Anterior cingulate cortex (tissue), 58 donors: ENCODE measurements at regions not wholly inside any gene's neighbourhood (a gene's known extent, or its start where the extent isn't known, plus 50 kb on each side); places are given as distances from the start of the nearest gene placed in this dataset.
"Not testable (repeated sequence)": the region's sequence is repeated elsewhere in the genome, so short reads cannot be mapped to it uniquely, and the experiment has no call there.

Source experiments
- DNase-seq, 58 donors: peaks; one replicate each; lab custom pipeline; 2025; lab: John Stamatoyannopoulos, UW

- no peak for DNase-seq
These were observed 149.6 kb downstream of the FHIP1A start for GRCh38 chr4:151558496-151559113.

- DNase-seq, result no peak
These were observed 150.6 kb downstream of the FHIP1A start for GRCh38 chr4:151559595-151559994.

- no peak for DNase-seq
These were observed 152.7 kb downstream of the FHIP1A start for GRCh38 chr4:151561551-151562256.

GRCh38 chr4:151563194-151563593 is 154.2 kb downstream of the FHIP1A start:
- no peak for DNase-seq

- DNase-seq, result no peak
These were observed 155.3 kb downstream of the FHIP1A start for GRCh38 chr4:151564321-151564720.

DNA sequence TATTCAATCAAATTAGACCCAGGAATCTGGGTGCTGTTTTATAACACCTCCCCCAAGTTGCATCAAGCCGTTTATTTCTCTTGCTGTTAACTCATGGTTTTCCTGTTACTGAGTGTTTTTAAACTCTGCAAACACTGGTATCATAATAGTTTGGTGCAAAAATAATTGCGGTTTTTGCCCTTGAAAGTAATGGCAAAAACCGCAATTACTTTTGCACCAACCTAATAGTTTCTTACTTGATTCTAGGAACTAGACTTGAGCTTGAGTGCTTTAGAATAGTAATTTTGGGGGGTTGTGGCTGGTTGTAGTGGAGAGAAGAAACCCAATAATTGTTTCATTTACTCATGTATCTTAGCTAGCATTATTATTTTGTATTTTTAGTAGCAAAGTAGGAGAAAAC is 156.6 kb downstream of the FHIP1A start:
- DNase-seq, result no peak

DNA sequence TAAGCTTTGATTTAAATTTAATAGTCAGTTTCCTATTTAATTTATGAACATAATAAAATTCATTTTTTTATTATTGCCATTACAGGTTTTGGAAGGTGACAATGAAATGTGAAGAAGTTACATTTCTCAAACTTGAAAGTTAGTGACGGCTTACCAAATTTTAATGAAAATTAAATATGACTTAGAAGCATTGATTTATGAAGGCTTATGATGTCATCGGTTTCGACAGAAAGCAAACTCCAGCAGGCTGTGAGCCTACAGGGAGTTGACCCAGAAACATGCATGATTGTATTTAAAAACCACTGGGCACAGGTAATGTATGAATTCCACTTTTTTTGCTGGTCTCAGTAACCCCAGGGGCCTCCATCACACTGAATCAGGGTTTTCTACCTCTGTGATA is 157.1 kb downstream of the FHIP1A start:
- DNase-seq, result no peak

DNA sequence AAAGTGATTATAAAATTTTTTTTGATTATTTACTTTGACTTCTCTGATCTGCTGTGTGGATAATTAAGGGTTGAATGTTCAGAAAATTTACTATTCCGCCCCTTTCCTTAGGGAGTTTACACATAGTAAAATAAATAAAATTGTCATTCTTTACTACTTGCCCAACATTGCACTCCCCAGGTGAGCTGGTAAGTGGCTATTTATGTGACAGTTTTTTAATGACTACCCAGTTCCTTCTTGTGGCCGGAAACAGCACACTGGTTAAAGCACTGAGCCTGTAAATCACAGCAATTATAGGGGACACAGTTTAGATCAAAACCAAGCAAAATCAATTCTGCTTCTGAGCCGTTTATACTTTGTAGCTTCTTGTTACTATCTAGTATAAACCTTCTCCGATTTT is 158.1 kb downstream of the FHIP1A start:
- no peak for DNase-seq

DNA sequence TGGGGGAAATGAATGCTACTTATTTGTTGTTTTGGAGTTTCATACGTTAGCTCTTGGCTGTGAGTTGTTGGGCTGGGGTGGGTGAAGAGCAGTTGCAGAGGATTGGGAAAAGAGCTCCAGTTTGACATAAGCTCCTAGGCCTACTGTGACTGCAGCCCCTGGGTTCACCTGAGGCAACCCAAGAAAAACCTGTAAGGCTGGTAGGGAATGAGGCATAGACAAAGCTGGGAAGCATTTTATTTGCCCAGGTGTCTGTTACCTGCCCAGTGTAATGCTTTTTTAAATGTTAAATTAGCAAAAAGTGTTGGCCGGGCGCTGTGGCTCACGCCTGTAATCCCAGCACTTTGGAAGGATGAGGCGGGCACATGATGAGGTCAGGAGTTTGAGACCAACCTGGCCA is 160.0 kb downstream of the FHIP1A start:
- DNase-seq, result no peak

DNA sequence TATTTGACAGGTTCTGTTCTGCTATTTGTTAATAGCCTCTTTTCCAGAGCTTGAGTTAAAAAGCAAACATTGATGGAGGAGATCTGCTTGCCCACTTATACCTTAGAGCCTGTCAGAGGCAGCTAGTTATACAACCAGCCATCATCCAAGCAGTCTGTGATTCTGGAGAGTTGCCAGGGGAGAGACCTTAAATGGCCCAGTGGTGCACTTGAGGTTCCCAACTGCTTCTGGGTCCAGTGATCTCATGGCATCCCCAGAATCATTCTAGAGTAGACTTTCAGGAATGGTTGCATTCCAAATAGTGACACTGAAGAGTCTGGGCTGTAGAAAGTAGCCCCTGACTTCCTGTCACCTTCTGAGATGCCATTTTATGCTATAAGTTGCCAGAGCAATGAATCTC is 160.7 kb downstream of the FHIP1A start:
- no peak for DNase-seq

DNA sequence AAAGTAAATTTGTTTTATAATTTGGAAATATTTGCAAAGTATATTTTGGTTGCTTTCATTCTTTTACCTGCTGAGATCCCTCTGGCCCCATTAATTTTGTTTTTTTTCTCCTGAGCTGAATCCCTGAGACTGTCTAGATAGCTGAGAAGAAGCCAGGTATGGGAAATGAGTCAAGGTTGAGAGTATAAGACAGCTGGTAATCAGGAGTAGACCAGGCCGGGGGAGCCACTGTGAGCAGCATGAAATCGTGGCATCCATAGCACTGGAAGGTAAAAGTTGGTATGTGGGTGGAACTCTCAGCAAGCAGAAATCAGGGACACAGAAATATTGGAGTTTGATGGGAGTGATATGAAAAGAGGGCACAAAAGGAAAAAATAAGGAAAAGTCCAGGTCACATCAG is 164.5 kb downstream of the FHIP1A start:
- no peak for DNase-seq

DNA sequence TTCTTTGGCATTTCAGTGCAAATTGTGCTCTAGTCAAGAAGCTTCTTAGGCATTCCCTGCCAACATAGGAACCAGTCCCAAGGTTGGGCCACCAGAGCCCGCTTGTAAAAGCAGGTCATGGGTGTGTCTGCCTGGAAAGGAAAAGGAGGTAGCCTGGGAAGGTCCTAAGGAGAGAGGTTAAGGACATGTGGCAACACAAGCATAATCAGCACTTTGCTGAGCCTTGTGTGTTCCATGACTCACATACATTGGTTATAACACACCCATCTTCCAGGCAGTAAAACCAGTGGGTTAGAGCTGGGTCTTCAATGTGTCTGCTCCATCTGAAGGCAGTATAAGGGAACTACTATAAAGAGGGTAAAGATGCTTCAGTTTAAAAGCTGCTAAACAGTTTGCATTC is 165.0 kb downstream of the FHIP1A start:
- no peak for DNase-seq

DNA sequence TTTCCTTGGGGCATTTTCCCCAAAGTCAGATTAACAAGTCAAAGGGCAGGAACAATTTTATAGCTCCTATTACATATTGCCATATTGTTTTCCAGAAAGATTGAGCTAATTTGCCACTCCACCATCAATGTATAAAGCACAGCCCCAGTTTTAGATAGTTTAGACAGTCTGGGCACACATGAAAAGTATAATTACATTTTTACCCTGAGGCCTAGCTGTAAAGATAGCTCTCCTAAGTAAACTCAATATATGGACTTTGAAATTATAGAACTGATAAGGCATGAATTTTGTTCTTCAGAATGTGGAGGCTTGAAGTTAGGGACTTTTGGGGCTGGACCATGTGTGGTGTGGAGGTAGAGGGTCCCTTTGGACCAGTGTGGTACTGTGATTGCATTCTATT is 166.0 kb downstream of the FHIP1A start:
- DNase-seq, result no peak

- no peak for DNase-seq
These were observed 166.7 kb downstream of the FHIP1A start for GRCh38 chr4:151575646-151576045.

DNA sequence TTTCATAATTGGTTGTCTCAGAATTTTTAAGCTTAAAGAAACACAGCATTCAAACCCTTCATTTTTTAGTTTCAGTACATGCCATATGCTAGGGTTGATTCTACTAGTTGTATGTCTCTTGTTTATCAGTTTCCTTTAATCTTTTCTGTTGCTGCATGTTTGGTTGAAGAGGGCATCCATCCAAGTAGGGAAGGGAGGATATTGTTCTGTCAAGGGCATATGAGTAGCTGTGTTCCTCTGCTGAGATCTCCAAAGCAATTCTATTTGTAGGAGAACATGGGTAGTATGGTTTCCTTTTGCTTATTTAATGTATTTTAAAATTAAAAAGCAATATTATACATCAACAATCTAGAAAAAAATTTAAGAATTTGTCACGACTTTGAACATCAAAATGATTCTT is 167.7 kb downstream of the FHIP1A start:
- no peak for DNase-seq

GRCh38 chr4:151581570-151581969 is 172.6 kb downstream of the FHIP1A start:
- no peak for DNase-seq

GRCh38 chr4:151582098-151582497 is 173.1 kb downstream of the FHIP1A start:
- DNase-seq, result no peak

- no peak for DNase-seq
These were observed 174.4 kb downstream of the FHIP1A start for GRCh38 chr4:151583157-151583914.

- no peak for DNase-seq
These were observed 175.1 kb downstream of the FHIP1A start for GRCh38 chr4:151584101-151584500.

DNA sequence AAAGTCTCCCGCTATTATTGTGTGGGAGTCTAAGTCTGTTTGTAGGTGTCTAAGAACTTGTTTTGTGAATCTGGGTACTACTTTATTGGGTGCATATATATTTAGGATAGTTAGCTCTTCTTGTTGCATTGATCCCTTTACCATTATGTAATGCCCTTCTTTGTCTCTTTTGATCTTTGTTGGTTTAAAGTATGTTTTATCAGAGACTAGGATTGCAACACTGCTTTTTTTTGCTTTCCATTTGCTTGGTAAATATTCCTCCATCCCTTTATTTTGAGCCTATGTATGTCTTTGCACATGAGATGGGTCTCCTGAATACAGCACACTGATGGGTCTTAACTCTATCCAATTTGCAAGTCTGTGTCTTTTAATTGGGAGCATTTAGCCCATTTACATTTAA is 165.2 kb downstream of the GATB start:
- DNase-seq, result not testable (repeated sequence)

DNA sequence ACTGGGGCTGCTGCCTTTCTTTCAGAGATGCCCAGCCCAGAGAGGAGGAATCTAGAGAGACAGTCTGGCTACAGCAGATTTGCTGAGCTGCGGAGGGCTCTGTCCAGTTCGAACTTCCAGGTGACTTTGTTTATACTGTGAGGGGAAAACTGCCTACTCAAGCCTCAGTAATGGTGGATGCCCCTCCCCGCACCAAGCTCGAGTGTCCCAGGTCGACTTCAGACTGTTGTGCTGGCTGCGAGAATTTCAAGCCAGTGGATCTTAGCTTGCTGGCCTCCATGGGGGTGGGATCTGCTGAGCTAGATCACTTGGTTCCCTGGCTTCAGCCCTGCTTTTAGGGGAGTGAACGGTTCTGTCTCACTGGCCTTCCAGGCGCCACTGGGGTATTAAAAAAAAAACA is 163.1 kb downstream of the GATB start:
- DNase-seq, result not testable (repeated sequence)

- DNase-seq, result no peak
These were observed 160.9 kb downstream of the GATB start for GRCh38 chr4:151599863-151600262.
